ENCODE measurements at regions not wholly inside any gene's neighbourhood (a gene's known extent, or its start where the extent isn't known, plus 50 kb on each side); places are given as distances from the start of the nearest gene placed in this dataset.
A peak's percentile ranks its signal among the peaks of the same experiment; 100 is the strongest.

GRCh38 chr1:199002661-199003060, 363.8 kb downstream of the PTPRC start:
- no peak for DNase-seq (ENCODE audit: extremely low spot score, unreplicated experiment)
- no peaks in the 10 kb centered on the region for H3K9me3 Mint-ChIP-seq (ENCODE audit: unreplicated experiment)
- no peak for TF ChIP-seq CTCF (IDR thresholded peaks at IDR 0.05)
- no peaks in the 10 kb centered on the region for H3K36me3 Mint-ChIP-seq (ENCODE audit: unreplicated experiment)
- H3K4me1 Mint-ChIP-seq (ENCODE audit: unreplicated experiment), result peaks cover 26% of the 10 kb centered on the region
- peak overlapping the region; percentile 77 for H3K27ac Mint-ChIP-seq (ENCODE audit: unreplicated experiment)
- peak overlapping the region; percentile 22 for H3K4me3 Mint-ChIP-seq (ENCODE audit: unreplicated experiment)
- no peaks in the 10 kb centered on the region for H3K27me3 Mint-ChIP-seq (ENCODE audit: unreplicated experiment)

- no peaks in the 10 kb centered on the region for H3K36me3 Mint-ChIP-seq (ENCODE audit: unreplicated experiment)
These were observed 368.6 kb downstream of the PTPRC start for GRCh38 chr1:199007423-199007822.

GRCh38 chr1:199009447-199009846, 370.6 kb downstream of the PTPRC start:
- Mint-ChIP-seq H3K27me3 (ENCODE audit: unreplicated experiment) (no peaks in the 10 kb centered on the region), H3K36me3 (ENCODE audit: unreplicated experiment) (no peaks in the 10 kb centered on the region), H3K4me3 (ENCODE audit: unreplicated experiment) (no peak overlapping the region), H3K27ac (ENCODE audit: unreplicated experiment) (no peak overlapping the region), H3K4me1 (ENCODE audit: unreplicated experiment) (peaks cover 10% of the 10 kb centered on the region), H3K9me3 (ENCODE audit: unreplicated experiment) (no peaks in the 10 kb centered on the region)
- DNase-seq (ENCODE audit: extremely low spot score, unreplicated experiment), result no peak
- TF ChIP-seq CTCF (IDR thresholded peaks at IDR 0.05), result no peak

More at GRCh38 chr1:199007423-199007822, 368.6 kb downstream of the PTPRC start:
- no peak for TF ChIP-seq CTCF (IDR thresholded peaks at IDR 0.05)
- Mint-ChIP-seq H3K9me3 (ENCODE audit: unreplicated experiment) (no peaks in the 10 kb centered on the region), H3K4me1 (ENCODE audit: unreplicated experiment) (peaks cover 27% of the 10 kb centered on the region), H3K4me3 (ENCODE audit: unreplicated experiment) (no peak overlapping the region), H3K27me3 (ENCODE audit: unreplicated experiment) (no peaks in the 10 kb centered on the region), H3K27ac (ENCODE audit: unreplicated experiment) (no peak overlapping the region)
- no peak for DNase-seq (ENCODE audit: extremely low spot score, unreplicated experiment)

- Mint-ChIP-seq H3K27me3 (ENCODE audit: unreplicated experiment) (no peaks in the 10 kb centered on the region), H3K4me3 (ENCODE audit: unreplicated experiment) (no peak overlapping the region), H3K4me1 (ENCODE audit: unreplicated experiment) (peaks cover 10% of the 10 kb centered on the region), H3K27ac (ENCODE audit: unreplicated experiment) (no peak overlapping the region), H3K9me3 (ENCODE audit: unreplicated experiment) (no peaks in the 10 kb centered on the region), H3K36me3 (ENCODE audit: unreplicated experiment) (no peaks in the 10 kb centered on the region)
- no peak for DNase-seq (ENCODE audit: extremely low spot score, unreplicated experiment)
- no peak for TF ChIP-seq CTCF (IDR thresholded peaks at IDR 0.05)
These were observed 371.7 kb downstream of the PTPRC start for GRCh38 chr1:199010492-199010891.

- H3K36me3 Mint-ChIP-seq (ENCODE audit: unreplicated experiment), result no peaks in the 10 kb centered on the region
- no peak overlapping the region for H3K4me3 Mint-ChIP-seq (ENCODE audit: unreplicated experiment)
- no peak for TF ChIP-seq CTCF (IDR thresholded peaks at IDR 0.05)
- DNase-seq (ENCODE audit: extremely low spot score, unreplicated experiment), result no peak
- H3K27ac Mint-ChIP-seq (ENCODE audit: unreplicated experiment), result peak overlapping the region; percentile 2
- H3K4me1 Mint-ChIP-seq (ENCODE audit: unreplicated experiment), result peaks cover 8% of the 10 kb centered on the region
- peaks cover 2% of the 10 kb centered on the region for H3K9me3 Mint-ChIP-seq (ENCODE audit: unreplicated experiment)
- no peaks in the 10 kb centered on the region for H3K27me3 Mint-ChIP-seq (ENCODE audit: unreplicated experiment)
These were observed 372.1 kb downstream of the PTPRC start for GRCh38 chr1:199010933-199011332.
